ENCODE measurements at regions not wholly inside any gene's neighbourhood (a gene's known extent, or its start where the extent isn't known, plus 50 kb on each side); places are given as distances from the start of the nearest gene placed in this dataset.

DNA sequence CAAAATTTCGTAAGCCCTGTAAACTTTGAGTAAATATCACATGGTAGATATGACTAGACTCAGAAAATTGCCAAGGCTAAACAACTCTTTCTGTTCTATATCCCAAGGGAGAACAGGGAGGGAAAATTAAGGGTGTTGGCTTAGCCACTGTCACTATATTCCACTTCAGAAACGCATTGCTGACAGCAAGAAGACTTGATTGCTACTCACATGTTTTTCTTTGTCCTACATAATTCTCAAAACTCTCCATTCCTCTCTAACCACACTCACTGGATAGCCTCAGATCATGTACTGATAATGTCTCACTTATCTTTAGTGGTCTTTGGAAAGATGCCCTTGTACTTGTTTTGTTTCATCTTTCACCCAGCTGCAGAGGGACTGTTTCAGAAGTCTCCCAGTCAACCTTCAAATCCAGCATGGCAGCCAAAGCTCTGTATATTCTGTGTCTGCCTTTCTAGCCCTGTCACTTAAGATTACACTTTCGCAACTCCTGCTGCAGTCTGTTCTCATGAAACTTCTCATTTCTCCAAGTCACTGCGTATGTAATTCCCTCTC, 582.4 kb upstream of the FZD8 start:
- no peak overlapping the region for H3K4me3 ChIP-seq
- TF ChIP-seq, protein P1, sequence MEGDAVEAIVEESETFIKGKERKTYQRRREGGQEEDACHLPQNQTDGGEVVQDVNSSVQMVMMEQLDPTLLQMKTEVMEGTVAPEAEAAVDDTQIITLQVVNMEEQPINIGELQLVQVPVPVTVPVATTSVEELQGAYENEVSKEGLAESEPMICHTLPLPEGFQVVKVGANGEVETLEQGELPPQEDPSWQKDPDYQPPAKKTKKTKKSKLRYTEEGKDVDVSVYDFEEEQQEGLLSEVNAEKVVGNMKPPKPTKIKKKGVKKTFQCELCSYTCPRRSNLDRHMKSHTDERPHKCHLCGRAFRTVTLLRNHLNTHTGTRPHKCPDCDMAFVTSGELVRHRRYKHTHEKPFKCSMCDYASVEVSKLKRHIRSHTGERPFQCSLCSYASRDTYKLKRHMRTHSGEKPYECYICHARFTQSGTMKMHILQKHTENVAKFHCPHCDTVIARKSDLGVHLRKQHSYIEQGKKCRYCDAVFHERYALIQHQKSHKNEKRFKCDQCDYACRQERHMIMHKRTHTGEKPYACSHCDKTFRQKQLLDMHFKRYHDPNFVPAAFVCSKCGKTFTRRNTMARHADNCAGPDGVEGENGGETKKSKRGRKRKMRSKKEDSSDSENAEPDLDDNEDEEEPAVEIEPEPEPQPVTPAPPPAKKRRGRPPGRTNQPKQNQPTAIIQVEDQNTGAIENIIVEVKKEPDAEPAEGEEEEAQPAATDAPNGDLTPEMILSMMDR (IDR thresholded peaks at IDR 0.05), result no peak
- intact Hi-C loops (cut with DNase I), result no loop called here
- H3K27me3 ChIP-seq, result no peaks in the 10 kb centered on the region
- no peaks in the 10 kb centered on the region for H3K4me1 ChIP-seq
- H3K36me3 ChIP-seq, result no peaks in the 10 kb centered on the region
- H3K27ac ChIP-seq, result no peak overlapping the region
- DNase-seq, result no peak
- no peak for ATAC-seq
- peaks cover 0 to 1% of the 10 kb centered on the region in 2 donors for H3K9me3 ChIP-seq

DNA sequence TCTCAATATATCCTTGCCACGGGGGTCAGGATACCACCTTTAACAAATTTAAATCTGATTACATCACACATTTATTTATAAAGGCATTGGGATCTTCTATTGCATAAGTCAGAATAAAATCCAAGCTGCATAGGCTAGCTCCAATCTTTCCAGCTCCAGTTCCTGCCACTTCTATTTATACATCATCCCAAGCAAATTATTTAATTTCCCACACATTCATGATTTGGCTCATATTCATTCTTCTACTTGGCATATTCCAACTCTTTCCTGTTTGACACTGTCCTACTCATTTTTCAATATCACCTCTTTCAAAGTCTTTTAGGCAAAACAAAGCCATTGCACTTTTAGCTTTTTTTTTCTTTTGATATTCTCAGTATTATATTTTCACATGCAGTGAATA, 579.0 kb upstream of the FZD8 start:
- Histone ChIP-seq H3K4me1 (no peaks in the 10 kb centered on the region), H3K27ac (no peak overlapping the region), H3K36me3 (no peaks in the 10 kb centered on the region), H3K27me3 (no peaks in the 10 kb centered on the region), H3K4me3 (no peak overlapping the region), H3K9me3 (no peaks in the 10 kb centered on the region)
- DNase-seq (no peak), ATAC-seq (no peak)
- intact Hi-C loops (cut with DNase I), result no loop called here
- TF ChIP-seq, protein P1 (IDR thresholded peaks at IDR 0.05), result no peak

DNA sequence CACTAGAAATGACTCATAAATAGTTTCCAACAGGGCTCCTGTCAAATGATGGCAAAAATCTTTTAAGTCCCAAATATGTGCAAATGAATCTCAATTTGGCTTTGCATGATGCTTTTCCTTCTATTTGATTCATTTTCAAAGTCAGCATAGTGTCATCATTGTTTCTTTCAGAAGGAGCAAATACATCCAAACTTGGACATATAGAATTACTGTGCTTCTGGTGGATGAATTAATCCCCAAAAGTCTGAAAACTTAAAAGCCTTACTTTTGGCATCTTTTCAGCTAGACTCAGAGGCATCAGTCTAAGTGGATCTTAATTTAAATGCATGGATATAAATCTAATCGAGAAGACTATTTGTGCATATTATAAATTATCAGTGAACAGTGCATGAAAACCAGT, 578.1 kb upstream of the FZD8 start:
- Histone ChIP-seq H3K27ac (no peak overlapping the region), H3K36me3 (no peaks in the 10 kb centered on the region), H3K27me3 (no peaks in the 10 kb centered on the region), H3K4me3 (no peak overlapping the region), H3K9me3 (no peaks in the 10 kb centered on the region), H3K4me1 (no peaks in the 10 kb centered on the region)
- TF ChIP-seq, protein P1 (IDR thresholded peaks at IDR 0.05), result no peak
- no peak for DNase-seq
- intact Hi-C loops (cut with DNase I), result no loop called here
- no peak for ATAC-seq

DNA sequence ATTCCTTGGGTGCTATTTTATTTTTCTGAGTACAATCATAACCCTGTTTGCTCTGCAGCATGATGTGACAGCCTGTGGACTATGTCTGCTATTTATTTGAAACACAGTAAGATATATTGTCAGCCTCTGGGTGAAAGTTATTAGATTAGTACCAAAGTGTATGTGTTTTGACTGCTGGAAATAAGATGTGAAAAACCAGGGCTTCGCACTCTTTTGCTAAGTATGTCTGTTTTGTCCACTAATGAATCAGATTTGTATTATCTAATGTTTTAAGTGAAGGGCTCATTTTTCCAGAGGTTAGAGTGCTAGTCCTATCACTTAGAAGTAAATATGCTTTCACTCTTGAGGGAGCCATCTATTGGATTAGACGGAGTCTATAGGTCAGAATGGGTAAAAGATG, 569.8 kb upstream of the FZD8 start:
- H3K27ac ChIP-seq, result no peak overlapping the region
- no peak for ATAC-seq
- no peak overlapping the region for H3K4me3 ChIP-seq
- DNase-seq, result no peak
- no peaks in the 10 kb centered on the region for H3K4me1 ChIP-seq
- no peaks in the 10 kb centered on the region for H3K36me3 ChIP-seq
- TF ChIP-seq, protein P1 (IDR thresholded peaks at IDR 0.05), result no peak
- intact Hi-C loops (cut with DNase I), result no loop called here
- no peaks in the 10 kb centered on the region for H3K27me3 ChIP-seq
- no peaks in the 10 kb centered on the region for H3K9me3 ChIP-seq

DNA sequence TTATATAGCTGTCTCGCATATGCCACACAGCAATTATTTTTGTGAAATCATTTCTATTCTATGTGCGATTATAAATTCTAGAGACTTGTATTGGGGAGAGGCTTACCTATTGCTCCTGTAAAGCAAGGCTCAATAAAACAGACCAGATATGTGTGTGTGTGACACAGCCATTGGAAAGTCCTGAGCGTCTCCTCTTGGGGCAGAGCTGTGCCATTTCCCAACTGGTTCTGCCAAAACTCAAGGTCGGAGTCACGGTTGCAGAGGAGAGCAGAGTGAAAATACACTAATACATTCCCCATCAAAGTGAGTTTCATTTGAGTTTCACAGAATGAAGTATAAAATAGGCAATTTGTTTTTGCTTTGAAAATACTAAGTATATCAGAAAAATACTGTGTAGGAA, 567.4 kb upstream of the FZD8 start:
- ATAC-seq (no peak), DNase-seq (no peak)
- H3K36me3 ChIP-seq, result no peaks in the 10 kb centered on the region
- intact Hi-C loops (cut with DNase I), result no loop called here
- no peaks in the 10 kb centered on the region for H3K27me3 ChIP-seq
- H3K4me1 ChIP-seq, result no peaks in the 10 kb centered on the region
- TF ChIP-seq, protein P1 (IDR thresholded peaks at IDR 0.05), result no peak
- no peak overlapping the region for H3K4me3 ChIP-seq
- no peaks in the 10 kb centered on the region for H3K9me3 ChIP-seq
- no peak overlapping the region for H3K27ac ChIP-seq

All from left lung (tissue), 4 donors.